T-helper 2 cell treated with Interferon-gamma antibody and Interleukin-4, amounts not matched to agents 5 μg/mL and 100 μg/mL, for 36 hours (primary cell): ENCODE measurements at regions not wholly inside any gene's neighbourhood (a gene's known extent, or its start where the extent isn't known, plus 50 kb on each side); places are given as distances from the start of the nearest gene placed in this dataset.
A peak's percentile ranks its signal among the peaks of the same experiment; 100 is the strongest.
"Not testable (repeated sequence)": the region's sequence is repeated elsewhere in the genome, so short reads cannot be mapped to it uniquely, and the experiment has no call there.

Source experiments
- DNase-seq: peaks from one replicate; pipeline ENCODE4 v3.0.0; 2021; ENCODE audit warnings: low spot score
- H3K27ac Mint-ChIP-seq: one replicate; pipeline ENCODE4 v1.8.0; 2021; ENCODE audit warnings: mild to moderate bottlenecking, mixed read lengths
- H3K27me3 Mint-ChIP-seq: one replicate; pipeline ENCODE4 v1.8.0; 2021; ENCODE audit warnings: low read depth, mixed read lengths
- H3K36me3 Mint-ChIP-seq: one replicate; pipeline ENCODE4 v1.8.0; 2021; ENCODE audit warnings: low read depth, mixed read lengths
- H3K4me1 Mint-ChIP-seq: one replicate; pipeline ENCODE4 v1.8.0; 2021; ENCODE audit warnings: low read depth, mixed read lengths
- H3K4me3 Mint-ChIP-seq: one replicate; pipeline ENCODE4 v1.8.0; 2022; ENCODE audit warnings: mild to moderate bottlenecking, moderate library complexity, mixed read lengths
- H3K9me3 Mint-ChIP-seq: one replicate; pipeline ENCODE4 v1.8.0; 2021; ENCODE audit warnings: mixed read lengths

DNA sequence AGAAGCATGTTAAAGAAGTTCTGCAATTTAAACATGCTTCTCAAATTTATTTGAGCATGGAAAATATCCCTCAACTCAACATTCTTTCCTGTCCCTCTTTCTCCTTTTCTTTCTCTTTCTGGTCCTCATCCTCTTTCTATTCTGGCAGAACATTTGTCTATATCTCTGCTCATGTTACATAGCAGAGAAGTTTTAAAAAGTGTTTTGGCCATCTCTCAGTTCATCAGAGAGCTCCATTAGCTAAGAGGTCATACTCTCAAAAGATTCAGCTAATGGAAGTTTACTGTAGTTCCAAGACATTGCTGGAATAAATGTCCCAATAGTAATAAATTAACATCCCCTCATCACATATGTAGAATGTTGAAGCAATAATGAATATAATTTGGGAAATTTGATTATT is 53.5 kb downstream of the XCL2 start:
- H3K27ac Mint-ChIP-seq = no peak overlapping the region
- H3K27me3 Mint-ChIP-seq = peaks cover 7% of the 10 kb centered on the region
- H3K4me1 Mint-ChIP-seq = peaks cover 14% of the 10 kb centered on the region
- H3K9me3 Mint-ChIP-seq = peaks cover 11% of the 10 kb centered on the region
- DNase-seq = no peak
- H3K4me3 Mint-ChIP-seq = no peak overlapping the region
- peaks cover 8% of the 10 kb centered on the region for H3K36me3 Mint-ChIP-seq

DNA sequence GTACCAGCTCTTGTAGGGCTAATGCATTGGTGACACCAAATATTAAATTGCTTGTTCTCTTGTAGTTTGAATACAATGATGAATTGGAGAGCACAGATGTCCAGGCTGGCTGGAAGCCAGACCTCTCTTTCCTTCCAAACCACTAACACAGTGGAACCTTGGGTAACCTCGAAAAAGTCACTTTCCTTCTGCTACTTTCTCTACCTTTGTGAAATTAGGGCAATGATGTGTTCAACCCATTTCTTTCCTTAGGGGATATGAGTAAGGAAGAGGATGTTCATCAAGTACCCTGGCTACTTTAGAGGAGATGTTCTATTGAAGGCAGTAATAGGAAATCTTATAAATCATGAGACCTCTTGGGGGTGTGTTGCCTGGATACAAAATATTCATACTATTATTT is 55.7 kb downstream of the XCL2 start:
- H3K4me1 Mint-ChIP-seq = peaks cover 29% of the 10 kb centered on the region
- H3K4me3 Mint-ChIP-seq = no peak overlapping the region
- H3K36me3 Mint-ChIP-seq = peaks cover 12% of the 10 kb centered on the region
- H3K27me3 Mint-ChIP-seq = peaks cover 7% of the 10 kb centered on the region
- no peak for DNase-seq
- H3K27ac Mint-ChIP-seq = no peak overlapping the region
- H3K9me3 Mint-ChIP-seq = peaks cover 11% of the 10 kb centered on the region

DNA sequence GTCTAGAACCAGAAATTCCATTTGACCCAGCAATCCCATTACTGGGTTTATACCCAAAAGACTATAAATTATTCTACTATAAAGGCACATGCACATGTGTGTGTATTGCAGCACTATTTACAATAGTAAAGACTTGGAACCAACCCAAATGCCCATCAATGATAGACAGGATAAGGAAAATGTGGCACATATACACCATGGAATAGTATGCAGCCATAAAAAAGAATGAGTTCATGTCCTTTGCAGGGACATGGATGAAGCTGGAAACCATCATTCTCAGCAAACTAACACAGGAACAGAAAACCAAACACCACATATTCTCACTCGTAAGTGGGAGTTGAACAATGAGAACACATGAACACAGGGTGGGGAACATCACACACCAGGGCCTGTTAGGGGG is 57.0 kb downstream of the XCL2 start:
- not testable (repeated sequence) for H3K4me3 Mint-ChIP-seq, H3K27ac Mint-ChIP-seq, DNase-seq, H3K27me3 Mint-ChIP-seq
- peaks cover 12% of the 10 kb centered on the region for H3K36me3 Mint-ChIP-seq
- H3K9me3 Mint-ChIP-seq = peaks cover 11% of the 10 kb centered on the region
- H3K4me1 Mint-ChIP-seq = peaks cover 33% of the 10 kb centered on the region

DNA sequence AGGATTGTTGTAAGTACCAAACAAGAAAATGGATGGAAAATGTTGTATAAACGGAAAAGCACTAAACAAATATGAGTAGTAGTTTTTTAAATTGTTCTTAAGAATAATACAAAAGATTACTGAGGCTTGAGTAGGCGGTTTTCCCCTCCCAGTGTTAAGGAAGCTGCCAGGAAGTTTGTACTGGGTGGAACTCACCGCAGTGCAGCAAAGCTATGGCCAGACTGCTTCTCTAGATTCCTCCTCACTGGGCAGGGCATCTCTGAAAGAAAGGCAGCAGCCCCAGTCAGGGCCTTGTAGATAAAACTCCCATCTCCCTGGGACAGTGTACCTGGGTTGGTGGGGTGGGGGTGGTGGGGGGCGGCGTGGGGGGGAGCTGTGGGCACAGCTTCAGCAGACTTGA is 58.7 kb downstream of the XCL2 start:
- H3K9me3 Mint-ChIP-seq = peaks cover 11% of the 10 kb centered on the region
- peak overlapping the region; percentile 73 for H3K27ac Mint-ChIP-seq
- peaks cover 42% of the 10 kb centered on the region for H3K4me1 Mint-ChIP-seq
- peaks cover 12% of the 10 kb centered on the region for H3K36me3 Mint-ChIP-seq
- peak overlapping the region; percentile 63 for H3K4me3 Mint-ChIP-seq
- DNase-seq = no peak
- no peaks in the 10 kb centered on the region for H3K27me3 Mint-ChIP-seq

DNA sequence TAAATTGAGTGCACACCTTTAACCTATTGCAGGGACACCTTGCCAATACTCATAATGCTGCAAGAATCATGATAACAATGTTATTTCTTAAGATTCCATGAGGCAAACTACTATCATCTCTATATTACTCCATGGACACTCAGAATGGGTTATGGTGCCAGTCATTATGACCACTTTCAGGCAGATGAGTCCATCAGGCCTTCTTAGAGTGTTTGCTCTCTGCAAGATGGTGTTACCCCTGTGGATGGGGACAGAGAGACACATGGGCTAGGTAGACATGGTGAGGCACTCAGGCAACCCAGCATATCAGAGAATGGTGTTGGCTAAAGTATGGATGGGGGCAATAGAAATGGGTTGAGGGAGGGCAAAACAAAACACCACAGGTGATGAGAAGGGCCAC is 59.7 kb downstream of the XCL2 start:
- peaks cover 12% of the 10 kb centered on the region for H3K36me3 Mint-ChIP-seq
- H3K27ac Mint-ChIP-seq = peak overlapping the region; percentile 62
- DNase-seq = no peak
- H3K4me3 Mint-ChIP-seq = peak overlapping the region; percentile 28
- peaks cover 11% of the 10 kb centered on the region for H3K9me3 Mint-ChIP-seq
- no peaks in the 10 kb centered on the region for H3K27me3 Mint-ChIP-seq
- peaks cover 46% of the 10 kb centered on the region for H3K4me1 Mint-ChIP-seq

DNA sequence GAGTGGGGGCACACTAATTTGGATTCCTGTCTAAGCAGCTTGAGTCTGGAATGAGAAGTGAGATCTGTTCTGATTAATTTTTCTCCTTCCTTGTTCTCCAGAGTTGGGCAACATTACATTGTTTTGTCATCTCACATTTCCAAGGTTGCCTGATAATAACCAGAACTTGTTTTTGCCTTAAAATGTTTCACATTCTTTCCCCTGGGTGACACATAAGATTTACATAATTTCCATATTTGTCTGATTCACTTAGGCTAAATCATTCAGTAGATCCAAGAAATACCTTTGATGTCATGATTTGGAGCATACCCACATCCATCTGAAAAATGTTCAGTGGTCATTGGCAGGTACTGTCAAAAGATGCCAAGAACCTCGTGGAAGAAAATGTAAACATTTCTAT is 60.3 kb downstream of the XCL2 start:
- no peak overlapping the region for H3K27ac Mint-ChIP-seq
- no peak overlapping the region for H3K4me3 Mint-ChIP-seq
- peaks cover 11% of the 10 kb centered on the region for H3K9me3 Mint-ChIP-seq
- peaks cover 12% of the 10 kb centered on the region for H3K36me3 Mint-ChIP-seq
- H3K27me3 Mint-ChIP-seq = no peaks in the 10 kb centered on the region
- no peak for DNase-seq
- peaks cover 47% of the 10 kb centered on the region for H3K4me1 Mint-ChIP-seq

DNA sequence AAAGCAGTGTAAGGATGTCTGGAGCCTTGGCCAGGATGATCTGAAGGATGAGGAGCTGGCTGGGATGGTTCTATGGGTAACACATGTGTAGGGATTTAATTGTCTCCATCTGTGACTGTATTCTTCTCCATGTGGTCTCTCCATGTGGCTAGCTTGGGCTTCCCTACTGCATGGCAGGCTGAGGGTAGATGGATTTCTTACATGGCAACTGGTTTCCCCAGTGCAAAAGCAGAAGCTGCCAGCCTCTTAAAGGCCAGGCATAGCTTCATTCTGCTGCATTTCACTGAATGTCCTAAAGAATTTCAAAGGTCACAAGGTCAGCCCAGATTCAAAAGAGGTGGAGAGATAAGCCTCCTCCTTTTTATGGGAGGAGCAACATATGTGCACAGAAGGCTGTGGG is 61.7 kb downstream of the XCL2 start:
- no peaks in the 10 kb centered on the region for H3K27me3 Mint-ChIP-seq
- peaks cover 52% of the 10 kb centered on the region for H3K4me1 Mint-ChIP-seq
- peaks cover 11% of the 10 kb centered on the region for H3K9me3 Mint-ChIP-seq
- H3K27ac Mint-ChIP-seq = no peak overlapping the region
- no peak for DNase-seq
- no peak overlapping the region for H3K4me3 Mint-ChIP-seq
- peaks cover 12% of the 10 kb centered on the region for H3K36me3 Mint-ChIP-seq

DNA sequence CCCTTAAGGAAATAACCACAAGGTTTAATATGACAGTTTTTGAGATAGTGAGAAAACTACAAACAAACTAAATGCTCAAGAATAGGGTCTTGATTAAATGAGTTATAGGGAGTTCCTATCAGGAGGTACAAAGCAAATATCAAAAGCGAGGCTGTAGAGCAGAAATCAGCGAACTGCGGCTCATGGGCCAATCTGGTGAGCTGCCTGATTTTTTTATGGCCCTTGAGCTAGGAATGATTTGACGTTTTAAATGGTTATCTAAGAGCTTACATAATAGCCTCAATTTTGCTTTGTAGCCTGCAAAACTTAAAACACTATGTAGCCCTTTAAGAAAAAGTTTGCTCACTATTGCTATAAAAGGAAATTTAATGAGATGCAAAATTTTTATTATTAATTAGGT is 62.2 kb downstream of the XCL2 start:
- DNase-seq = no peak
- Mint-ChIP-seq H3K36me3 (peaks cover 11% of the 10 kb centered on the region), H3K27ac (no peak overlapping the region), H3K9me3 (peaks cover 10% of the 10 kb centered on the region), H3K27me3 (no peaks in the 10 kb centered on the region), H3K4me3 (no peak overlapping the region), H3K4me1 (peaks cover 52% of the 10 kb centered on the region)

DNA sequence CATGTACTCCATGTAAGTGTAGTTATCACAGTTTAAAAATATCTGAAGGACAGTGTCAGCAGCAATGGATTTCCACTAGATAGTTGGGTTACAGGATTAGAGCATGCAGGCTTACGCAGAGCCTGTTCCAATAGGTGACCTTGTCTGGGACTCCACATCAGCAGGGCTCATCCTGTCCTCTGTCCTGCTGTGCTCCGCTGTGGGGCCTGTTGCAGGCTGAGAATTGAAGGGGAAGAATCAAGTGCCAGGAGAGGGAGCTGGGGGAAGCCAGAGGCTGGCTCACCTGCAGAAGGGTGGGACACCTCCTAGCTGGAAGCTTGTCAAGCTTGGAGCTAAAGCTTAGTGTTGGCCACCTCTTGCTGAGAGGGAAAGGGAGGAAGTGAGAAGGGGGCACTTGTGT is 62.8 kb downstream of the XCL2 start:
- peaks cover 50% of the 10 kb centered on the region for H3K4me1 Mint-ChIP-seq
- peaks cover 8% of the 10 kb centered on the region for H3K9me3 Mint-ChIP-seq
- no peak overlapping the region for H3K27ac Mint-ChIP-seq
- H3K4me3 Mint-ChIP-seq = no peak overlapping the region
- H3K36me3 Mint-ChIP-seq = peaks cover 6% of the 10 kb centered on the region
- no peak for DNase-seq
- no peaks in the 10 kb centered on the region for H3K27me3 Mint-ChIP-seq

DNA sequence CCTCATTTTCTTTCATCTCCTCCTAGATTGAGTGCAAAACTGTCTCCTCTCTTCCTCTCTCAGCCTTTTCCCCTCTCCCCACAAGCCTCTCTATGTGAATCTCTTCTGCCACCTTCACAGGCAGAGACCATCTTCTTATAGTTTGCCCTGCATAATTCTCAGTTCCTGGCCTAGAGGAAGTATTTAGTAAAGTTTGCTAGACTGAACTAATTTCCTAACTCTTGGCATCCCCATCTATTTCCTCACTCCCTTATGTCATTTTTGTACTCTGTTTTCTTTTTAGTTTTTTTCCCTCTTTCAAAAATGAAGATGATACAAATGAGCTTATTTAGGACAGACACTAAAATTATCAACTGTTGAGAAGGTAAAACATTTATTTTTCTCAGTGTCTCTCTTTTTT is 66.0 kb downstream of the XCL2 start:
- Mint-ChIP-seq H3K27me3 (no peaks in the 10 kb centered on the region), H3K9me3 (peaks cover 32% of the 10 kb centered on the region), H3K4me3 (no peak overlapping the region), H3K4me1 (peaks cover 29% of the 10 kb centered on the region), H3K36me3 (peaks cover 14% of the 10 kb centered on the region), H3K27ac (no peak overlapping the region)
- no peak for DNase-seq

DNA sequence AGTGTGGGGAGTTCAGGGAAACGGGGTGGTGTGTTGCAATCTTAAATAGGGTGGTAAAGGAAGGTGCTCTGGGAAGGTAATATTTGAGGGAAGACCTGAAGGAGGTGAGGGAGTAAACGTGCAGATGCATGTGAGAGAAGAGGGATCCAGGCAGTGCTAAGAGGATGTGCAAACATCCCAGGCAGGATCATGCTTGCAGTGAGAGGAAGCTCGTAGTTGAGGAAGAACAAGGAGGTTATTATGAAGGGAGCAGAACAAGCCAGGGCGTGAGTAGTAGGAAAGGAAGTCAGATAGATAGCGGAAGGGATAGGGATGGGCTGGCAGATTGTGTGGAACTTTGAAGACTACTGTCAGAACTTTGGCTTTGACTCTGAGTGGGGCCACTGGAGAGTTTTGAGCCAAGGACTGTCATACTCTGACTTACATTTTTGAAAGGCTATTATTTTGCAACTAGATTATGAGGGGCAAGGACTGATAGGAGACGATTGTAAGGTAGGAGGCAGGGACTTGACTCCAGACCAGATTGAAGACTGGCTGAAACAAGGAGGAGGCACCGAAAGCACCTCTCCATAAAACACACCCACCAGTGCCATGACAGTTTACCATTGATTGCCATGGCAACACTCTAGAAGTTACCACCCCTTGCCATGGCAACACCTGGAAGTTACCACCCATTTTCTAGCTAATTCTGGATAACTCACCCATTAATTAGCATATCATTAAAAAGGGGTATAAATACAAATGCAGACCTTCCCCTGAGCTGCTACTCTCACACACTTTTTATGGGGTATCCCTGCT is 67.0 kb downstream of the XCL2 start:
- no peaks in the 10 kb centered on the region for H3K27me3 Mint-ChIP-seq
- H3K4me3 Mint-ChIP-seq = no peak overlapping the region
- no peak overlapping the region for H3K27ac Mint-ChIP-seq
- H3K4me1 Mint-ChIP-seq = peaks cover 27% of the 10 kb centered on the region
- H3K36me3 Mint-ChIP-seq = peaks cover 17% of the 10 kb centered on the region
- DNase-seq = no peak
- peaks cover 40% of the 10 kb centered on the region for H3K9me3 Mint-ChIP-seq

DNA sequence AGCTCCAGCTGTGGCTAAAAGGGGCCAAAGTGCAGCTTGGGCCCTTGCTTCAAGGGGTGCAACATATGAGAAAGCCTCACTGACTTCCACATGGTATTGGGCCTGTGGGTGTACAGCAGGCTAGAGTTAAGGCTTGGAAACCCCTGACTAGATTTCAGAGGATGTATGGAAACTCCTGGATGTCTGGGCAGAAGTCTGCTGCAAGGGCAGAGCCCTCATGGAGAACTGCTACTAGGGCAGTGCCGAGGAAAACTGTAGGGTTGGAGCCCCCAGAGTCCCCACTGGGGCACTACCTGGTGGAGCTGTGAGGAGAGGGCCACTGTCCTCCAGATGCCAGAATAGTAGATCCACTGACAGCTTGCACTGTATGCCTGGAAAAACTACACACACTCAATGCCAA is 69.5 kb downstream of the XCL2 start:
- Mint-ChIP-seq H3K4me3 (no peak overlapping the region), H3K27me3 (no peaks in the 10 kb centered on the region), H3K4me1 (peaks cover 33% of the 10 kb centered on the region), H3K9me3 (peaks cover 40% of the 10 kb centered on the region), H3K36me3 (peaks cover 17% of the 10 kb centered on the region), H3K27ac (no peak overlapping the region)
- no peak for DNase-seq

DNA sequence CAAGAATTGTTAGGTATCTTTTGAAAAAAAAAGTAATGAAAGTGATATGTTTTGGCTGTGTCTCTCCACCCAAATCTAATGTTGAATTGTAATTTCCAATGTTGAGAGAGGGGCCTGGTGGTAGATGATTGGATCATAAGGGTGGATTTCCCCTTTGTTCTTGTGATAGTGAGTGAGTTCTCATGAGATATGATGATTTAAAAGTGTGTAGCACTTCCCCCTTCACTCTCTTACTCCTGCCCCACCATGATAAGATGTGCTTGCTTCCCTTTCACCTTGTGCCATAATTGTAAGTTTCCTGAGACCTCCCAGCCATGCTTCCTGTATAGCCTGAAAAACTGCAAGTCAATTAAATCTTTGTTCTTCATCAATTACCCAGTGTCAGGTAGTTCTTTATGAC is 70.7 kb downstream of the XCL2 start:
- Mint-ChIP-seq H3K27me3 (no peaks in the 10 kb centered on the region), H3K36me3 (peaks cover 17% of the 10 kb centered on the region), H3K9me3 (peaks cover 40% of the 10 kb centered on the region), H3K4me1 (peaks cover 41% of the 10 kb centered on the region), H3K4me3 (no peak overlapping the region), H3K27ac (no peak overlapping the region)
- no peak for DNase-seq

DNA sequence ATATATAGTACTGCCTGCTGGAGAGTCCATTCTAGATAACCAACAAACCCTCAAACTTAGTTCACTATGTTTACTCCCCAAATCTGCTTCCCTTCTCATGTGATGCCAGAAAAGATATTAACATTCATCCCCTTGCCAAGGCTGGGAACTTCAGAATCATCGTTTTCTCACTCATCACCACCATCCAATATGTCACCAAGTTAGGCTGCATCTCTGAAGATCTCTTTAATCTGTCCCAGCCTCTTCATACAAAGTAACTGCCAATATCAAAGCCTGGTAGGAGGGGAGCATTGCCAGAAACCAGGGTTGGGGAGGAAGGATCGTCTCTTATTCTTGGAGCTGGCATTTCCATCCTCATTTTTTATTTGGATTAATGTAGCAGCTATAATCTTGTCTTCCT is 71.6 kb downstream of the XCL2 start:
- Mint-ChIP-seq H3K9me3 (peaks cover 40% of the 10 kb centered on the region), H3K4me1 (peaks cover 43% of the 10 kb centered on the region), H3K27me3 (no peaks in the 10 kb centered on the region), H3K4me3 (no peak overlapping the region), H3K27ac (no peak overlapping the region), H3K36me3 (peaks cover 17% of the 10 kb centered on the region)
- no peak for DNase-seq

DNA sequence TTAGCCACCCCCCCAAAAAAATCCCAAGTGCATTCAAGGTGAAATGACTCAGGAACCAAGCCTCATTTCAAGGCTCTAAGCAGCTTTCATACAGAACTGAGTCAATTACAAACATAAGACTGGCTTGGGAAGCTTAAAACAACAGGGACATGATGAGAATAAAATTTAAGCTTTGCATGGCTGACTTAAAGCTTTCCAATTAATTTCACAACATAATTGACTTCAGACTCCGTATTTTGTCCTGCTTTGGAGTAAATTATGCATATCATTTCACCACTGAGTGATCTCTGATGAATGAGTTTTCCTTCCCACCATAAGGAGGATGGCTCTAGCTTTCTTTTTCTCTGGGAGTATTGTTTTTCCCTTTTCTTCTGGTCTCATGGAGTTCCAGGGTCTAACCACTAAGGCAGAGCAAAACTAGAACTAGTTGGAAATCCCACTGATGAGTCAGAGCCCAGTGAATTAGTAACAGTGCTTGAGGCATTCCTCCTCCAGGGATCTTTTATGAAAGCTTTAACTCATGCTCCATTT is 72.8 kb downstream of the XCL2 start:
- Mint-ChIP-seq H3K4me1 (peaks cover 51% of the 10 kb centered on the region), H3K36me3 (peaks cover 21% of the 10 kb centered on the region), H3K27me3 (no peaks in the 10 kb centered on the region), H3K4me3 (no peak overlapping the region), H3K27ac (no peak overlapping the region), H3K9me3 (peaks cover 34% of the 10 kb centered on the region)
- DNase-seq = no peak
